ENCODE measurements at regions not wholly inside any gene's neighbourhood (a gene's known extent, or its start where the extent isn't known, plus 50 kb on each side); places are given as distances from the start of the nearest gene placed in this dataset.

- DNase-seq: no peak
- ChIA-PET CTCF (no interaction called here), POLR2A (no interaction called here)
- intact Hi-C loops (cut with micrococcal nuclease): no loop called here
- H3K9me3 Mint-ChIP-seq: no peaks in the 10 kb centered on the region
- no peaks in the 10 kb centered on the region for H3K27me3 Mint-ChIP-seq
- no peaks in the 10 kb centered on the region for H3K4me1 Mint-ChIP-seq (ENCODE audit: low read depth)
- no peak overlapping the region for H3K4me3 Mint-ChIP-seq
- no peak overlapping the region for H3K27ac Mint-ChIP-seq
- H3K36me3 Mint-ChIP-seq: no peaks in the 10 kb centered on the region
These were observed 498.7 kb downstream of the BCL11A start for GRCh38 chr2:60054571-60055340.

- CTCF ChIA-PET: no interaction called here
- no peaks in the 10 kb centered on the region for H3K27me3 Mint-ChIP-seq
- intact Hi-C loops (cut with micrococcal nuclease): no loop called here
- POLR2A ChIA-PET: no interaction called here
- no peaks in the 10 kb centered on the region for H3K36me3 Mint-ChIP-seq
- H3K9me3 Mint-ChIP-seq: no peaks in the 10 kb centered on the region
- no peaks in the 10 kb centered on the region for H3K4me1 Mint-ChIP-seq (ENCODE audit: low read depth)
- no peak overlapping the region for H3K4me3 Mint-ChIP-seq
- H3K27ac Mint-ChIP-seq: no peak overlapping the region
- no peak for DNase-seq
These were observed 499.7 kb downstream of the BCL11A start for GRCh38 chr2:60053791-60054190.

- Mint-ChIP-seq H3K27me3 (no peaks in the 10 kb centered on the region), H3K36me3 (no peaks in the 10 kb centered on the region), H3K9me3 (no peaks in the 10 kb centered on the region), H3K4me3 (no peak overlapping the region), H3K27ac (no peak overlapping the region), H3K4me1 (ENCODE audit: low read depth) (no peaks in the 10 kb centered on the region)
- ChIA-PET POLR2A (no interaction called here), CTCF (no interaction called here)
- intact Hi-C loops (cut with micrococcal nuclease): no loop called here
- DNase-seq: no peak
These were observed 500.9 kb downstream of the BCL11A start for GRCh38 chr2:60052601-60053000.

GRCh38 chr2:60051991-60052390, 501.5 kb downstream of the BCL11A start:
- CTCF ChIA-PET: no interaction called here
- H3K4me1 Mint-ChIP-seq (ENCODE audit: low read depth): no peaks in the 10 kb centered on the region
- POLR2A ChIA-PET: no interaction called here
- intact Hi-C loops (cut with micrococcal nuclease): no loop called here
- H3K36me3 Mint-ChIP-seq: no peaks in the 10 kb centered on the region
- no peak overlapping the region for H3K27ac Mint-ChIP-seq
- H3K27me3 Mint-ChIP-seq: no peaks in the 10 kb centered on the region
- H3K4me3 Mint-ChIP-seq: no peak overlapping the region
- H3K9me3 Mint-ChIP-seq: no peaks in the 10 kb centered on the region
- DNase-seq: no peak

- Mint-ChIP-seq H3K9me3 (no peaks in the 10 kb centered on the region), H3K27me3 (no peaks in the 10 kb centered on the region), H3K27ac (no peak overlapping the region), H3K36me3 (no peaks in the 10 kb centered on the region), H3K4me1 (ENCODE audit: low read depth) (no peaks in the 10 kb centered on the region), H3K4me3 (no peak overlapping the region)
- ChIA-PET CTCF (no interaction called here), POLR2A (no interaction called here)
- intact Hi-C loops (cut with micrococcal nuclease): no loop called here
- no peak for DNase-seq
These were observed 505.4 kb downstream of the BCL11A start for GRCh38 chr2:60047944-60048525.

- POLR2A ChIA-PET: no interaction called here
- CTCF ChIA-PET: no interaction called here
- Mint-ChIP-seq H3K27me3 (no peaks in the 10 kb centered on the region), H3K9me3 (no peaks in the 10 kb centered on the region), H3K36me3 (no peaks in the 10 kb centered on the region), H3K4me3 (no peak overlapping the region), H3K4me1 (ENCODE audit: low read depth) (no peaks in the 10 kb centered on the region), H3K27ac (no peak overlapping the region)
- no peak for DNase-seq
- intact Hi-C loops (cut with micrococcal nuclease): no loop called here
These were observed 506.1 kb downstream of the BCL11A start for GRCh38 chr2:60047347-60047746.

- DNase-seq: no peak
- intact Hi-C loops (cut with micrococcal nuclease): no loop called here
- H3K36me3 Mint-ChIP-seq: no peaks in the 10 kb centered on the region
- ChIA-PET CTCF (no interaction called here), POLR2A (no interaction called here)
- H3K27ac Mint-ChIP-seq: no peak overlapping the region
- no peaks in the 10 kb centered on the region for H3K27me3 Mint-ChIP-seq
- H3K4me3 Mint-ChIP-seq: no peak overlapping the region
- H3K4me1 Mint-ChIP-seq (ENCODE audit: low read depth): no peaks in the 10 kb centered on the region
- H3K9me3 Mint-ChIP-seq: no peaks in the 10 kb centered on the region
These were observed 506.9 kb downstream of the BCL11A start for GRCh38 chr2:60046529-60046928.

GRCh38 chr2:60045456-60045855, 508.0 kb downstream of the BCL11A start:
- H3K9me3 Mint-ChIP-seq: no peaks in the 10 kb centered on the region
- intact Hi-C loops (cut with micrococcal nuclease): no loop called here
- ChIA-PET POLR2A (no interaction called here), CTCF (no interaction called here)
- no peak for DNase-seq
- no peak overlapping the region for H3K27ac Mint-ChIP-seq
- no peaks in the 10 kb centered on the region for H3K4me1 Mint-ChIP-seq (ENCODE audit: low read depth)
- H3K27me3 Mint-ChIP-seq: no peaks in the 10 kb centered on the region
- H3K36me3 Mint-ChIP-seq: no peaks in the 10 kb centered on the region
- no peak overlapping the region for H3K4me3 Mint-ChIP-seq

- CTCF ChIA-PET: interaction anchor here (0.7 kb wide), 1 partner anchor 463 kb away, joined by 5 read pairs; no protein-coding TSS in a partner anchor
- Mint-ChIP-seq H3K9me3 (peaks cover 2% of the 10 kb centered on the region), H3K36me3 (no peaks in the 10 kb centered on the region), H3K4me1 (ENCODE audit: low read depth) (no peaks in the 10 kb centered on the region), H3K27me3 (no peaks in the 10 kb centered on the region), H3K27ac (no peak overlapping the region), H3K4me3 (no peak overlapping the region)
- DNase-seq: no peak
- POLR2A ChIA-PET: no interaction called here
- intact Hi-C loops (cut with micrococcal nuclease): no loop called here
These were observed 509.0 kb downstream of the BCL11A start for GRCh38 chr2:60044484-60044883.

- H3K4me1 Mint-ChIP-seq (ENCODE audit: low read depth): no peaks in the 10 kb centered on the region
- POLR2A ChIA-PET: no interaction called here
- intact Hi-C loops (cut with micrococcal nuclease): no loop called here
- no peak for DNase-seq
- CTCF ChIA-PET: no interaction called here
- H3K27me3 Mint-ChIP-seq: no peaks in the 10 kb centered on the region
- H3K9me3 Mint-ChIP-seq: peaks cover 2% of the 10 kb centered on the region
- no peaks in the 10 kb centered on the region for H3K36me3 Mint-ChIP-seq
- no peak overlapping the region for H3K27ac Mint-ChIP-seq
- H3K4me3 Mint-ChIP-seq: no peak overlapping the region
These were observed 511.4 kb downstream of the BCL11A start for GRCh38 chr2:60042023-60042422.

GRCh38 chr2:60033325-60033724, 520.1 kb downstream of the BCL11A start:
- Mint-ChIP-seq H3K4me1 (ENCODE audit: low read depth) (no peaks in the 10 kb centered on the region), H3K4me3 (no peak overlapping the region), H3K27me3 (no peaks in the 10 kb centered on the region), H3K9me3 (peaks cover 26% of the 10 kb centered on the region), H3K36me3 (no peaks in the 10 kb centered on the region), H3K27ac (no peak overlapping the region)
- CTCF ChIA-PET: no interaction called here
- POLR2A ChIA-PET: no interaction called here
- no peak for DNase-seq
- intact Hi-C loops (cut with micrococcal nuclease): no loop called here

- H3K36me3 Mint-ChIP-seq: no peaks in the 10 kb centered on the region
- ChIA-PET POLR2A (no interaction called here), CTCF (no interaction called here)
- no peak overlapping the region for H3K4me3 Mint-ChIP-seq
- H3K27me3 Mint-ChIP-seq: no peaks in the 10 kb centered on the region
- no peak for DNase-seq
- no peak overlapping the region for H3K27ac Mint-ChIP-seq
- H3K4me1 Mint-ChIP-seq (ENCODE audit: low read depth): no peaks in the 10 kb centered on the region
- intact Hi-C loops (cut with micrococcal nuclease): no loop called here
- H3K9me3 Mint-ChIP-seq: peaks cover 21% of the 10 kb centered on the region
These were observed 523.9 kb downstream of the BCL11A start for GRCh38 chr2:60029566-60029883.

- no peak for DNase-seq
- H3K36me3 Mint-ChIP-seq: no peaks in the 10 kb centered on the region
- H3K27ac Mint-ChIP-seq: no peak overlapping the region
- no peak overlapping the region for H3K4me3 Mint-ChIP-seq
- ChIA-PET CTCF (no interaction called here), POLR2A (no interaction called here)
- no peaks in the 10 kb centered on the region for H3K4me1 Mint-ChIP-seq (ENCODE audit: low read depth)
- H3K27me3 Mint-ChIP-seq: no peaks in the 10 kb centered on the region
- peaks cover 21% of the 10 kb centered on the region for H3K9me3 Mint-ChIP-seq
- intact Hi-C loops (cut with micrococcal nuclease): no loop called here
These were observed 524.4 kb downstream of the BCL11A start for GRCh38 chr2:60028849-60029565.
